Endothelial cell of umbilical vein (primary cell): ENCODE measurements at regions not wholly inside any gene's neighbourhood (a gene's known extent, or its start where the extent isn't known, plus 50 kb on each side); places are given as distances from the start of the nearest gene placed in this dataset.

Source experiments
- BruUV-seq: library from RNA; stranded (reverse); fragments of 400-500 nt; replicated peaks from 2 replicates; lab custom pipeline; 2021; lab: Mats Ljungman, UMichigan
- CTCF ChIA-PET: fragments of 300-600, 350-600 bp; sonication (Branson Sonifier 250); formaldehyde crosslinking; loops from one replicate; lab custom pipeline; 2021; ENCODE audit warnings: antibody characterized with exemption, inconsistent platforms; lab: Charles Lee
- POLR2A ChIA-PET: fragments of 300-600, 350-600 bp; sonication (Branson Sonifier 250); formaldehyde crosslinking; loops from one replicate; lab custom pipeline; 2021; ENCODE audit warnings: antibody characterized with exemption, inconsistent platforms; lab: Charles Lee
- DNase-seq: peaks from one replicate; pipeline ENCODE4 v3.0.0-alpha.2; 2011; ENCODE audit warnings: low read depth, low spot score
- FAIRE-seq: peaks from 2 replicates; lab custom pipeline; 2011; peaks lifted over from hg19 to GRCh38; lab: Jason Lieb, UNC
- H2AFZ ChIP-seq: 2 replicates; pipeline ENCODE4 v1.6.0; 2012; ENCODE audit warnings: low read depth, low read length, control low read depth, inconsistent platforms
- H3K27ac ChIP-seq: 2 replicates; pipeline ENCODE4 v1.5.1; 2011; ENCODE audit warnings: low read depth, mild to moderate bottlenecking, control low read depth, low read length, moderate library complexity; ENCODE audit not compliant: insufficient read depth
- H3K27me3 ChIP-seq, 2 experiments: 2 replicates each; pipeline versions ENCODE4 v1.6.0 to v1.6.1; 2011; ENCODE audit warnings: low read length in 2 of 2, mixed read lengths in 1 of 2; ENCODE audit not compliant: control insufficient read depth in 2 of 2, insufficient read depth in 2 of 2
- H3K36me3 ChIP-seq, 2 experiments: 2 replicates in 1 of 2; 3 replicates in 1 of 2; pipeline ENCODE4 v1.5.1; 2011; ENCODE audit warnings: low read length in 2 of 2, mild to moderate bottlenecking in 1 of 2, moderate library complexity in 1 of 2; ENCODE audit not compliant: control insufficient read depth in 2 of 2, insufficient read depth in 2 of 2; ENCODE audit errors: extremely low read depth in 1 of 2
- H3K4me1 ChIP-seq: 3 replicates; pipeline ENCODE4 v1.5.1; 2011; ENCODE audit warnings: mild to moderate bottlenecking, low read length; ENCODE audit not compliant: control insufficient read depth, insufficient read depth; ENCODE audit errors: extremely low read depth
- H3K4me2 ChIP-seq: 2 replicates; pipeline ENCODE4 v1.6.1; 2011; ENCODE audit warnings: low read length, control low read depth, mixed read lengths; ENCODE audit not compliant: insufficient read depth
- H3K4me3 ChIP-seq, 3 experiments: fragments of 200-600 bp in 1 of 3; sonication (generic), shearing (Covaris generic) in 1 of 3; replicated peaks in 1 of 3; 2 replicates each; pipeline ENCODE4 v1.5.1; 2011 to 2016; ENCODE audit warnings: control low read depth in 3 of 3, low read length in 3 of 3, mild to moderate bottlenecking in 2 of 3, inconsistent platforms in 1 of 3, low read depth in 1 of 3, moderate library complexity in 1 of 3; ENCODE audit not compliant: insufficient read depth in 1 of 3
- H3K79me2 ChIP-seq: 2 replicates; pipeline ENCODE4 v1.6.0; 2012; ENCODE audit warnings: low read length, inconsistent platforms; ENCODE audit not compliant: control insufficient read depth, insufficient read depth
- H3K9ac ChIP-seq: replicated peaks from 2 replicates; pipeline ENCODE3; 2011; ENCODE audit warnings: low read length, control low read depth; ENCODE audit not compliant: insufficient read depth; ENCODE audit errors: extremely low read depth
- H3K9me1 ChIP-seq: replicated peaks from 3 replicates; pipeline ENCODE4 v1.6.0; 2011; ENCODE audit warnings: mild to moderate bottlenecking, low read length; ENCODE audit not compliant: control insufficient read depth, insufficient read depth; ENCODE audit errors: extremely low read depth
- H3K9me3 ChIP-seq: replicated peaks from 2 replicates; pipeline ENCODE4 v1.5.1; 2012; ENCODE audit warnings: low read length, inconsistent platforms; ENCODE audit not compliant: control insufficient read depth, insufficient read depth
- H4K20me1 ChIP-seq: replicated peaks from 2 replicates; pipeline ENCODE3; 2011; ENCODE audit warnings: mild to moderate bottlenecking, low read length; ENCODE audit not compliant: control insufficient read depth, insufficient read depth; ENCODE audit errors: extremely low read depth
- EZH2 ChIP-seq: IDR thresholded peaks from 2 replicates; pipeline ENCODE4 v1.6.1; 2012; ENCODE audit warnings: borderline replicate concordance, low read depth, mild to moderate bottlenecking, moderate library complexity, low read length, inconsistent platforms; ENCODE audit not compliant: severe bottlenecking
- FOS ChIP-seq: IDR thresholded peaks from 2 replicates; pipeline ENCODE4 v1.6.1; 2011; ENCODE audit warnings: mild to moderate bottlenecking, low read length, moderate library complexity, borderline replicate concordance; ENCODE audit not compliant: insufficient read depth
- GATA2 ChIP-seq: IDR thresholded peaks from 2 replicates; pipeline ENCODE4 v1.7.0; 2011; ENCODE audit warnings: low read depth, mild to moderate bottlenecking, moderate library complexity, mixed read lengths, low read length; ENCODE audit not compliant: insufficient read length, insufficient read depth
- JUN ChIP-seq: IDR thresholded peaks from 2 replicates; pipeline ENCODE4 v1.6.1; 2011; ENCODE audit warnings: borderline replicate concordance, low read depth; ENCODE audit not compliant: insufficient read length, insufficient read depth
- MYC ChIP-seq: IDR thresholded peaks from one replicate; pipeline ENCODE4 v1.6.1; 2011; ENCODE audit warnings: mild to moderate bottlenecking, low read depth, low read length
- POLR2A ChIP-seq: IDR thresholded peaks from 2 replicates; pipeline ENCODE4 v1.6.1; 2012; ENCODE audit warnings: low read depth, mild to moderate bottlenecking, control low read depth, low read length
- POLR2AphosphoS5 ChIP-seq: IDR thresholded peaks from 2 replicates; pipeline ENCODE4 v1.6.1; 2012; ENCODE audit warnings: low read depth, mild to moderate bottlenecking, control low read depth, low read length, moderate library complexity; ENCODE audit not compliant: insufficient read depth
- dilution Hi-C: fragments of 300-500 bp; cut with MboI; formaldehyde crosslinking; loops from one replicate; pipeline ENCODE4 v1.15.0; 2019; ENCODE audit warnings: low sequenced_read_pairs; ENCODE audit not compliant: extremely low pct_ligation_motif_present
- intact Hi-C: fragments of 100-400 bp; cut with micrococcal nuclease; formaldehyde crosslinking; loops from one replicate; pipeline ENCODE4 v1.10.0; 2022
- TF ChIP-seq, protein P1 (sequence below), 2 donors: IDR thresholded peaks; 1 replicate in 1 of 2; 2 replicates in 1 of 2; pipeline ENCODE4 v1.5.1; 2011; ENCODE audit warnings: low read length in 2 of 2, mild to moderate bottlenecking in 2 of 2, moderate library complexity in 2 of 2, control low read depth in 1 of 2, inconsistent platforms in 1 of 2, low read depth in 1 of 2; ENCODE audit not compliant: insufficient read depth in 1 of 2; ENCODE audit errors: extremely low read depth in 1 of 2
- TF ChIP-seq, protein P2 (sequence below): IDR thresholded peaks from 2 replicates; pipeline ENCODE4 v1.6.1; 2011; ENCODE audit not compliant: insufficient read depth, insufficient read length

DNA sequence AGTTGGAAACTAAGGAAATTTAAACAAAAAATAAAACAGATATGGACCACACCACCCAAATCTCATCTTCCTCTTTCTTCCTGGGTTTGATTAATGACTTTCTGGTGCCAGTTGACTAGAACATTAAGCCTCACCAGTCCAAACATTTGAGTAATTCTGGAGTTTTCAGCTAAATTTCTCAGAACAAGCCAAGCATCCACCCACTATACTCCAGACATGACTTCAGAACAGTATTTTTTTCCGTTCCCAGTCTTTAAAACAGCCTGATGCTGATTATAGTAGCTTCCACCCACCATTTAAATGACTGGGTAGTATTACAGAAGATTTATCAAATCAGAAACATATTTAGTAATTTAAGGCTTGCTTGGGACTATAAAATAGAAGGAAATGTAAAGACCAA is 230.9 kb upstream of the UBASH3B start:
- TF ChIP-seq POLR2AphosphoS5 (no peak), FOS (no peak), POLR2A (no peak), GATA2 (no peak), JUN (no peak), EZH2 (no peak), MYC (no peak)
- TF ChIP-seq, protein P1, sequence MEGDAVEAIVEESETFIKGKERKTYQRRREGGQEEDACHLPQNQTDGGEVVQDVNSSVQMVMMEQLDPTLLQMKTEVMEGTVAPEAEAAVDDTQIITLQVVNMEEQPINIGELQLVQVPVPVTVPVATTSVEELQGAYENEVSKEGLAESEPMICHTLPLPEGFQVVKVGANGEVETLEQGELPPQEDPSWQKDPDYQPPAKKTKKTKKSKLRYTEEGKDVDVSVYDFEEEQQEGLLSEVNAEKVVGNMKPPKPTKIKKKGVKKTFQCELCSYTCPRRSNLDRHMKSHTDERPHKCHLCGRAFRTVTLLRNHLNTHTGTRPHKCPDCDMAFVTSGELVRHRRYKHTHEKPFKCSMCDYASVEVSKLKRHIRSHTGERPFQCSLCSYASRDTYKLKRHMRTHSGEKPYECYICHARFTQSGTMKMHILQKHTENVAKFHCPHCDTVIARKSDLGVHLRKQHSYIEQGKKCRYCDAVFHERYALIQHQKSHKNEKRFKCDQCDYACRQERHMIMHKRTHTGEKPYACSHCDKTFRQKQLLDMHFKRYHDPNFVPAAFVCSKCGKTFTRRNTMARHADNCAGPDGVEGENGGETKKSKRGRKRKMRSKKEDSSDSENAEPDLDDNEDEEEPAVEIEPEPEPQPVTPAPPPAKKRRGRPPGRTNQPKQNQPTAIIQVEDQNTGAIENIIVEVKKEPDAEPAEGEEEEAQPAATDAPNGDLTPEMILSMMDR (IDR thresholded peaks at IDR 0.05; ENCODE audit: extremely low read depth in 1 of 2, insufficient read depth in 1 of 2, low read depth in 1 of 2, low read length in 2 of 2), result no peak
- TF ChIP-seq, protein P2, sequence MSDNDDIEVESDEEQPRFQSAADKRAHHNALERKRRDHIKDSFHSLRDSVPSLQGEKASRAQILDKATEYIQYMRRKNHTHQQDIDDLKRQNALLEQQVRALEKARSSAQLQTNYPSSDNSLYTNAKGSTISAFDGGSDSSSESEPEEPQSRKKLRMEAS, result no peak
- DNase-seq (no peak), FAIRE-seq (no peak)
- CTCF ChIA-PET, result no interaction called here
- Histone ChIP-seq H3K27me3 (peaks cover 0 to 2% of the 10 kb centered on the region in 2 experiments), H3K9me1 (no peaks in the 10 kb centered on the region), H3K9me3 (no peaks in the 10 kb centered on the region), H3K27ac (no peak overlapping the region), H3K4me2 (no peak overlapping the region), H3K4me3 (no peak overlapping the region), H3K4me1 (no peaks in the 10 kb centered on the region), H3K9ac (no peak overlapping the region), H3K36me3 (no peaks in the 10 kb centered on the region), H3K79me2 (no peaks in the 10 kb centered on the region), H4K20me1 (no peaks in the 10 kb centered on the region), H2AFZ (no peak overlapping the region)
- no TSS peak for BruUV-seq
- POLR2A ChIA-PET, result no interaction called here
- intact Hi-C loops (no loop called here), dilution Hi-C loops (no loop called here)
